NCI-H1092 treated with DMSO at 0.1 percent for 48 hours (cell line): ENCODE measurements at regions not wholly inside any gene's neighbourhood (a gene's known extent, or its start where the extent isn't known, plus 50 kb on each side); places are given as distances from the start of the nearest gene placed in this dataset.
"Not testable (repeated sequence)": the region's sequence is repeated elsewhere in the genome, so short reads cannot be mapped to it uniquely, and the experiment has no call there.

Experiments
- DNase-seq: peaks from one replicate; lab custom pipeline; 2025; lab: John Stamatoyannopoulos, UW

DNA sequence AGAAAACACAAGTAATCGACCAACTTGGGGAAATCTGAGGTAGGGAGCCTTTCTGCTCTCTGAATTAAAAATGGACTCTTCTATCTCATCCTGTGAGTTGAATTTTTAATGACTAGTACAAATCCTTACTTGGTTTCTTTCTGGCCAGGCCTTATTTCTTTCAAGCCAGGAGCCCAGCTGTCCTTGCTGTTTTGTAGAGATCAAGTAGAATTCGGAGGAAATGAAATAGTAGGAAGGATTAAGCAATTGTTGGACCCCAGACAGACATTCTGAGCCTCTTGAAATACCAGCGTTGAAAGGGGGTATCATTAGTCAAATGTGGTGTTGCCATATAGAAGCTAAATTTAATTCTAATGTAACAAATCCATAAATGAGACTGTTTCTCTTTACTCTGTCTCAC lies 53.7 kb upstream of the SMIM15 start:
- no peak for DNase-seq

DNA sequence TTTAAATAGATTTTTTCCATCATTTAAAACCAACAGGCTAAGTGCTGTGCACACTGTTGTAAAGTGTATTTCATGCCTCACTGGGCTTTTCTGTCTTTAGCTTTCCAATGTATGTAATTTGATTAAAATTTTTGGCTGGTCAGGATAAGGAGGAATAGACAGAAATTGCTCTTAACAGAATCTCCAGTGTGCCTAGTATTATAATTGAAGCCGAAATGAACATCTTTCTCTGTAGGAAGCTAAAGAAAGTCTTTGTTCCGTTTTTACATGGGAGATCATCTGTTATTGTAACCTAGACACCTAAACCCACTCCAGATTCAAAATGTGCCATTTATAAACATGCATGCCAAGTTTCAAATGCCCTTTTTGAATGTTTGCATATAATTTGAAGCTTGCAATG lies 54.5 kb upstream of the SMIM15 start:
- no peak for DNase-seq

DNA sequence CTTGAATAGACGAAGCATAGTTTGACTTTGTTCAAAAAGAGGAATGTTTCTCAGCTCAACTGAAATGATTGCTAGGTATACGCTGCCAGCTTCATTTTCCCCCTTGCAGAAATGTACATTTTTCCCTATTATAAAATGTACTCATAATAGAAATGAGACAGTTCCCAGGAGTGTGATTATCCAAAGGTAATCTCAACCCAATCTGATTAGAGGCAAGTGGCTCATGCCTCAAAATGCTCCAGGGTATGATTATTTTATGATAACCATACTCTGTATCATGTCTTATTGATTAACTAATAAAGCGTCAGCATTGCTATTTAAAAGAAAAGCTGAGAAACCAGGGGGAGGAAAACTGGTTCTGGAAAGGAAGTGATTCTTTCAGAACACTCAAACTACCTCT lies 54.9 kb upstream of the SMIM15 start:
- DNase-seq = no peak

DNA sequence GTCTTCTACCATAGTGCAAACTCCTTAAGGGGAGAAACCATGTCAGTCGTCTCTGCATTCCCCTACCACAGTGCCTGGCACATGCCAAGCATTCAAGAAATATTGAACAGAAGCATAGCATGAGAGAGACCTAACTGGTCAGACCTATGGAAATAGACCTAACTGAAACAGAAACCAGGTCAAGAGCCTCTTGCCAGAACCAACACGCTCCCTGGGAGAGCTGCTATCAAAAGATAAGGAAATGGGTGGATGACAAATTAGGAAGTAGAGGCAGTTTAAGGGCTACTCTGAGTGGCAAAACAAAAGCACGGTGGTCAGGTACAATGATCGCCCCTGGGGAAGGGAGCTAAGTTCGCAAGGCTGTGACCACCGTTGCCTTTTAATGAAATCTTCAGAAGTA lies 66.0 kb upstream of the SMIM15 start:
- DNase-seq = no peak

DNA sequence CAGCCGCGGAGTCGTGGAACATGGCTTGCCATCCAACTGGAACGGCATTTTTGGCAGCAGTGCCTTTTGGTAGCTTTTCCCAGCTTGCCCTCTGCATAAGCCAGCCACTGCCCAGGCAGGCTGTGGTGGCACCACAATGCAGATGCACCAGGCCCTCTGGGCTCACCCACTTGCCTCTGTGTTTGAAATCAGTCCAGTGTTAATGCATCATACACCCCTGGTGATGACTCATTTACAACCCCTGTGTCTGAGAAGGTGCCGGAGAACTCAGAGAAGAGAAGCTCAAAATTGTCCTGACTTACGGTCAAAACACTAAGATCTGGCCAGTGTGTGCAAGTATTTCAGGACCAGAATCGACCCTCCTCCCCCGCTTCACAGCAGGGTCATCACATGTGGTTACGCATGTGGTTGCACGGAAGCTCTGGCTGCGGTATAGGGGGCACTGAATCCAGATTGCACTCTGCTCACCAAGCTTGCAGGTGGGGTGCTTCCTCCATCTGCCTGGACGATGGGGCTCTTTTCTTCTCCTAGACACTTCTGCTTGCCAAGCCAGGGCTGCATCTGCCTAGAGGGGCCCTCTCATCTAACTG lies 66.5 kb upstream of the SMIM15 start:
- DNase-seq = no peak

DNA sequence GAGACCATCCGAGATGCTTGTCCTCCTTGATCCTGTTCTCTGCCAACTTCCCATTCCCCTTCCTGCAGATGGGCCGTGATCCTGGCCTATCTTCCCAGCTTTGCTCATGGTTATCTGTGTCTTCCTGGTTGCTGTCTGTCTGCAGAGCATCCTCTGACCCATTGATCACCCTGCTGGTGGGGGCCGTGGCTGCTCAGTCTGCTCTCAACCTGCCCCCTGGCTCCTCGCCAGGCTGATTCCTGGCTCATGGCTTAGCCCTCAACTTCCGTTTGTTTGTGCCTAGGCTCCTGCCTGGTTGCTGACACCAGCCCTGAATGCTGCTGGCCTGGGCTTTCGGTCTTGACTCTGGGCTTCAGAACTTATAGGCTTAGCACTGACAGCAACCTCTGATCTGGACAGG lies 67.1 kb upstream of the SMIM15 start:
- no peak for DNase-seq

DNA sequence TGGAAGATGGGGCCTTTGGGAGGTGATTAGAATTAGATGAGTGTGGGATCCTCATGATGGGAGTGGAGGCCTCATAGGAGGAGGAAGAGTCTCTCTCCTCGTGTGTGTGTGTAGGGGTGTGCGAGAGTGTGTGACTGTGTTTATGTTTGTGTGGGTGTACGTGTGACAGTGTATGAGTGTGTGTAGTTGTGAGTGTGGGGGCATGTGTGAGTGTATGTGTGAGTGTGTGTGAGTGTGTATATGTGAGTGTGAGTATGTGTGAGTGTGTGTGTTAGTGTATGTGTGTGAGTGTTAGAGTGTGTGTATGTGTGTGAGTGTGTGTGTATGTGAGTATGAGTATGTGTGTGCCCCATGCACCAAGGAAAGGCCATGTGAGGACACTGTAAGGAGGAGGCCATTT lies 68.2 kb upstream of the SMIM15 start:
- no peak for DNase-seq

DNA sequence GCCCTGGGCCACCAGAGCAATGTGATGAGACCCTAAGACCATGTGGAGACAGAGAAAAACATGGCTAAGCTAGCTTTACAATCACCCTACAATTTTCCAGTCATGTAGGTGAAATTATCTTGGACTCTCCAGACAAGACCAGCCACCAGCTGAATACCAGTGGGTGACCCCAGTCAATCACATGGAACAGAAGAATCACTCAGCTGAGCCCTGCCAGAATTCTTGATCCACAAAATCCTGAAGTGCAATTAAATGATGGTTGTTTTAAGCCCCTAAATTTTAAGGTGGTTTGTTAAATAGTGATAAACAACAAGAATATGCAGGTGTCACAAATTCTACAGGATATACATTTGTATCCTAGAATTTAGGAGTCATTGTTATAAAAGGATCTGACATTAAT lies 69.5 kb upstream of the SMIM15 start:
- no peak for DNase-seq

DNA sequence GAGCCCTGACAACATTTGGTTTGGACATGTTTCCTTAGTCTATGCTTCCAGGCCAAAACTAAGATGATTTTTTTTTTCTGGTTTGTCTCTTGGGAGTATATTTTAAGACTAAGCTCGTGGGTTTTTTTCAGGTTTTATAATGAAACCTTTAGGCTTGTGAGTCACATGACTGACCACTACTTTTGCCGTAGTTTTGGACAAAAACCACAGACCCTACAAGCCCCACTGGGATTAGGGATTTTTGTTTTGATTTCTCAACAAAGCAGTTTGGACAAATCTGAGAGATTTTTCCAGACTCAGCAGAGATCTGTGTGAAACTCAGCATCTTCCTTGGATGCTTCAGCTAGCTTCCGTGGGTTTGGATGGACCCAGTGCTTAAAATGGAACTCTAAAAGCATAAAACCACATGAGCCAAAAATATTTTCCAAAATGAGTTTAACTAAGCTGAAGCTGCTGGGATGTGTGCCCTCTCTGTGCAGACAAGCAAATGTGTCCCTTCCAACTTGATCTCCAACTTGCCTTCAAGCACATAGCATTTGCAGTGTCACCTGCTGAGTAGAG lies 70.3 kb upstream of the SMIM15 start:
- no peak for DNase-seq

DNA sequence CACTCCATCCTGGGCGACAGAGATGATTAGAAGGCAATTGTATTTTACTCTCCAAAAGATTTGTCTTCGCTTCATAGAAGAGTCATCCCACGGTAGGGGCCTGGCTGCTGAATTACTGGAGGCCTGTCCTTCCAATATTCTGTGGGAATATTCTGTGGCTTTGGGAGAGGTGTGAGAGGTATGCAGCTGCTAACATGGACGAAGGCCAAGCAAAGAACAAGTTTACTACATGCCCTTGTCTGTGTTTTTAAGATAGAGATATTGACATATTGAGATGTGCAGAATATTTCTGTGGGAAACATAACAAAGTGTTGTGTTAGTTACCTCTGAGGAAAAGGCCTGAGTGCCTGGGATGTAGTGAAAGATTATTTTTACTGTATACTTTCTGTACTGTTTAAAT lies 71.8 kb upstream of the SMIM15 start:
- DNase-seq = no peak

DNA sequence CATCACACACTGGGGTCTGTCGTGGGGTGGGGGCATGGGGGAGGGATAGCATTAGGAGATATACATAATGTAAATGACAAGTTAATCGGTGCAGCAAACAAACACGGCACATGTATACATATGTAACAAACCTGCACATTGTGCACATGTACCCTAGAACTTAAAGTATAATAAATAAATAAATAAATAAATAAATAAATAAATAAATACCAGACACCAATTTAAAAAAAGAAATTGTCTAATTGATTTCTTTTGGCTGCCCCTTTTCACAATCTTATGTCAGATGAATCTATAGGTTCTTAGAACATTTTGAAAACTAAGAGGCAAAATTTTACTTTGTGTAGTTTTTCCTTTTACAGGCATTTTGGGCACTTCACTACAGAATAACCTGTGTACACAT lies 74.4 kb upstream of the SMIM15 start:
- DNase-seq = not testable (repeated sequence)

DNA sequence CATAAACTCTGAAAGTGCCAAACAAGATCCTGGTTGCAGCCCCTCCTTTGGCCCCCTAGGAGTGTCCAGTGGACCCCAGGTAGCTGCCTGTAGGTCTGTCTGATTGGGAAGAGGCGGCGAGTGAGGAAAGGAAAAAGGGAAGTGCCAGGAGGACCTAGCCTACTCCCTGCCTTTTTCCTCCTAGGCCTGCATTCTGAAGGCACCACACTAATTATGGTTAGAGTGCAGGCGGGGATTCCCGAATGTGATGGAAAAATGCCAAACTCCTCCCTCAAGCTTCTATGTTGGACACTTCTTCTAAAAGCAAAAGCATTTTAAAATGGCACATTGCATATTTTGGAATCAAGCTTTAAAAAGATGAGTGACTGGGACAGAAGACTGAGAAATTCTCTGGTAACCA lies 83.2 kb upstream of the SMIM15 start:
- no peak for DNase-seq

DNA sequence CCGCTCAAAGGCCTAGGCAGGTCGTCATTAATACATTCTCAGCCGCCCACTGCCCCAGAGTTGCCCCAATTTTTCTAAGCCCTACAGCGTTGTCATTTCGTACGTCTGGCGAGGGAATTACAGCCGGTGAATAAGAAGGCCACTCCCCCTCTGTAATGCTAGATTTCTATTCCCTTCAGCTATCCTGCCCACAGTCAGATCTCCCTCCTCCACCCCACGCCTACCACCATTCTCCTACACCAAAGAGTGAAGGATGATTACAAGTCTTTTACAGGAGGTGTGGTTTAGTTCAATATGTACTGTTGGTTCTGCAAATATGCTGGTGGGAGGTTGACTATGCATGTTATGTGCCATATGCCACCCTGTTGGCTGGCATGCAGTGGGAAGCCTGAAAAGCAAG lies 83.7 kb upstream of the SMIM15 start:
- DNase-seq = no peak

DNA sequence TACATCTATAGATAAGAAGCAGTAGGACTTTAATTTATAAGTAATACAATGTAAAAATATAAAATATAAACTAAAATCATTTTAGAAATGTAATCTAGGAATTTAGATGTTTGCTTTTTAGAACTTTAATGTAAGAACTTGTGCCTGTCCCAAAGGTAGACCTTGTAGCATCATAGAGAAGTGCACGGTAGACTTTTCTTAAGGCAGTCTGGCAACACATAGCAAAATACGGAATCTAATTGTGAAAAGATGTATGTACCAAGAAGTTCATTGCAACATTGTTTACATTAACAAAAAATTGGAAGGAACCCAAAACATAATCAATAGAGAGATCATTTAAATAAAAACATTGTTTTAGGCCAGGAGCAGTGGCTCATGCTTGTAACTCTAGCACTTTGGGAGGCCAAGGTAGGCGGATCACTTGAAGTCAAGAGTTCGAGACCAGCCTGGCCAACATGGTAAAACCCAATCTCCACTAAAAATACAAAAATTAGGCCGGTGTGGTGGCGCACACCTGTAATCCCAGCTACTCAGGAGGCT lies 84.6 kb upstream of the SMIM15 start:
- no peak for DNase-seq

DNA sequence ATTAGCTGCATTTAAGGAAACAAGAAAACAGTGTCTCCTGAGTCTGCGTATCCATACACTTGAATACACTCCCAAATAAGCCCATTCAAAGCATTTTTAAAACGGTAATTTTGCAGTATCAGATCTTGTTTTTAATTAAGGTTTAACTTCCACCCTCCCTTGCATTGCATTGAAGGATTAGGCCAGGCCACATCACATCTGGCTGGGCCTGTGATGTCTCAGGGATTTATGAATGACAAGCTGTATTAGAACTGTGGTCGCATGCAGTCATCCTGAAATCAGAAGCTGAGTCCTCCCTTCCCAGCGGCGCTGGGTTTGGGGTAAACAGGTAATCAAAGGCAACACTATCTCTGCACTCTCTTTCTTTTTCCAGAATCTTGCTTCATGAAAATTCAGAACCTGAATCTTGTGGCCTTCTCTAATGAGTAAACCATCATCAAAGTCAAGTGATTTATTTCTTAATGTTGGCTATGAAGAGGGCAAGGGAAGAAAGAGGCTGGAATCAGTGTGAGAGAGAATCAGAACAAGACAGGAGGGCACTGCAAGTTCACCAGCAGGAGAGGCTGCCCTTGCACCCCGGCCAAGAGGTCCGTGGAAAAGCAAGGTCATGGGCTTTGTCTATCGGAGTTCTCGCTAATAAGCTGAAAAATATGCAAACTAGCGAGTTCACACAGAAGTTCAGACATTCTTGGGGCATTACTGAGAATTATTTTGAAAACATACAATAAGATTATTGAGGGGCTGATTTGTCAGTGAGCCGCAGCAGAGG lies 80.0 kb upstream of the ZSWIM6 start:
- DNase-seq = no peak

DNA sequence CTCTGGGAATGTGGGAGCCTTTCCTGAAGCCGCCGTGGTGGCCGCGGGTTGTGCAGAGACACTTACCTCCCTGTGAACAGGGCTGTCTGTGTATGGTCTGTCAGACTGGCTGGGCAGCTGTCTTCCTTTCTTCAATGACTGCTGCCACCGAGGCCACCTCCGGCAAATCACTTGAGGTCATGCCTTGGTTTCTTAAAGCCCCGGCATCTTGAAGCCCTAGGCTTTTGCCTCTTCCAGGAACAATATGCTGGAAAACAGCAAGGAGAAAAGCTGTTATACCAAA lies 79.5 kb upstream of the ZSWIM6 start:
- no peak for DNase-seq

DNA sequence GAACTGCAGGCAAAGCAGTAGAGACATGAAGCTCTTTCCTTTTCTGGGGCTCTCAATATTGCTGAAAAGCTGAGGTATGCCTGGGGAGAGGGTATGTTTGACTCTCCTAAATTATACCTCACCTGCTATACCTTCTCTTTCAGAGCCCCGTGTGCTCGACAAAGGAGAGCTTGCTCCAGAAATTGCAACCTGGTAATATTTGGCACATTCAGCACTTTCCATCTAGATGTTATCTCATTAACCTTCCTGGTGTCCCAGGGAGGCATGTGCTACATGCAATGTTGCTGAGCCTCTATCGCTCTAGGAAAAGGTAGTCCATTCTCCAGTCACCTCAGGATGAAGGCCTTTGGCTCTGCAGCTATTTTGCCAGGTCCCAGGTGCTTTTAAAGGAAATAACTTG lies 78.5 kb upstream of the ZSWIM6 start:
- no peak for DNase-seq

DNA sequence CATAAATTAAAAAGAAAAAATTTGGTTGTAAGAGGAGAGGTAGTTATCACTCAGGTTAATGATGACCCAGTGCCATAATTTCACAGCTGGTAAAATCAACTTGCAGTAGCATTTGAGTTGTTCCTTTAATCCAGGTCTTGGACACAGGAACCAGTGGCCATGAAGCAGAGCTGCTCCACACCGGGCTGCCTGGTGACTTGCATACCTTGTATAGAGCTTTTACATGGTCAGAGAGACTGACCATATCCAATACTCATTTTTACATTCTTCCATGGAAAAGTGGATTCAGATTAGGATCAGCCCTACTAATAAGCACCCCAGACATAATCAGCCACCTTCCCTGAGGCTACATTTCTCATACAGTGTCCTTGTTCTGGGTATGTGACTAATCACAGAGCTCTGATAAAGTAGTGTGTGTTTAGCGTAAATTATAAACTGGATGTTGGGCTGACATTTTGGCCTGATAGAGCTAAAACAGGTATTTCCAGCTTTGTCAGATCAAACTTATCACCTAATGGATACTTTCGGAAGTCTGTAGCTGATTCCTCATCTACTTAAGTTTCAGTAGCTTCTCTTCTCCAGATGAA lies 77.0 kb upstream of the ZSWIM6 start:
- DNase-seq = no peak

DNA sequence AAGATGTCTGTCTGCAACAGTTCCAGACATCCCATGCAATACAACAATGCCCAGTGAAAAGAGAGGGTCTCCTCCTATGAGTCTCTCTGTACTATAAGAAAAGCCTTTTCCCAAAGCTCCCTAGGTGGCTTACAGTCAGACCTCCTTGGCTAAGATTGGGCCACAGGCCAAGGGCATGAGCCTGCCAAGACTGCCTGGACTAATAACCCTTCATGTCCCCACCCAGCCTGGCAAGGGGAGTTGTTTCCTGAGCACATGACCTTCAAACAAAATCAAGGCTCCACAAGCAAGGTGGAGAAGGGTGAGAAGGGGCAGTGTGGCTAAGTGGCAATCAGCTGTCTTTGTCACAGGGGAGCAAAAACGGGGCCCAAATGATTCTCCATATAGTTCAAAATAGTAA lies 75.6 kb upstream of the ZSWIM6 start:
- DNase-seq = no peak

DNA sequence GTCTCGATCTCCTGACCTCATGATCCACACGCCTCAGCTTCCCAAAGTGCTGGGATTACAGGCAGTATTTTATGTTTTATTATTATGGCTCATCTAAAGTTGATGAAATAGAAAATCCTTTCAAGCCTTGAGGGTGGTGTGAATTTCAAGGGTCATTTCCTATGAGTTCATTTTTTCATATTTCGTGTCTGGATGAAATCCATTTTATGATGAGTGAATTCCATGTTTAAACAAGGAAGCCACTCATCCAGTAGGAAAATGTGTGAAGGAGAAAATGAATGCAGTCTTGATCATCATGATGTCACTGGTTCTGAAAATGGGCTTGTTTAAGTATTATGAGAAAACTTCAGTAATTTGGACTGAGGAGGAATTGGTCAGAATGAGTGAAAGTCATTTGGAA lies 74.6 kb upstream of the ZSWIM6 start:
- no peak for DNase-seq

DNA sequence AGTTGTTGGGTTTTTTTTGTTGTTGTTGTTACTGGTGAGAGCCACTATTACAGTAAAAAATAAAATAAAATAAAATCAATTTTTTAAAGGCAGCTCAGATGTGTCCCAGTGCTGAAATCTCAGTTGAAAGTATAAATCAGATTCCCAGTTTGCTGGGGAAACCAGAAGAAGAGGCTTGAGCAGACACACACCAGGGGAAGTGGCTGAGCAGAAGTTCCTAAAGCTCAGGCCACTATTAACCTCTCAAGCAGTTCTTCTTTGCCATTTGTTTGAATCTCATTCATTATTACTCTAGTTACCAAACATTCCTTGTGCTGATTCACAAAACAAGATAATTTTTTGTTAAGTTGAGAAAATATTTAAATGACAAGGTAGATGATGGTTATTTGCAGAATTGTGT lies 70.9 kb upstream of the ZSWIM6 start:
- DNase-seq = no peak

DNA sequence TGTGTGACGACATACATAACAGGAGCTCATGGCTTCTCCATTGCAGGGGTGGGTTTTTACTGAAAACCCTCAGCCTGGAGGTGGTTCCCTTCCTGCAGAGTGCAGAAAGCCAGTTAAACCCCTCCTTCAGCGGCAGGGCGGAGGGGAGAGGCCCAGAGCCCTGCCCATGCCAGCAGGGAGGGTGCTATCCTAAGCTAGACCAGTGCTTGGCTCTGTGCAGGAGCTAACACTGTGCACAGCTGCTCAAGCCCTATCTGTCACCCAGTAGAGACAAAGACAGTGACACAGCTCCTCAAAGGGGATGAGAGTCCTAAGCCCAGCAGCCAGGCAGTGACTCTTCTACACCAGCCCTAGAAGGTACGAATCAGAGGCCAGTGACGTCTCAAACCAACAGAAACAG lies 70.0 kb upstream of the ZSWIM6 start:
- DNase-seq = no peak

DNA sequence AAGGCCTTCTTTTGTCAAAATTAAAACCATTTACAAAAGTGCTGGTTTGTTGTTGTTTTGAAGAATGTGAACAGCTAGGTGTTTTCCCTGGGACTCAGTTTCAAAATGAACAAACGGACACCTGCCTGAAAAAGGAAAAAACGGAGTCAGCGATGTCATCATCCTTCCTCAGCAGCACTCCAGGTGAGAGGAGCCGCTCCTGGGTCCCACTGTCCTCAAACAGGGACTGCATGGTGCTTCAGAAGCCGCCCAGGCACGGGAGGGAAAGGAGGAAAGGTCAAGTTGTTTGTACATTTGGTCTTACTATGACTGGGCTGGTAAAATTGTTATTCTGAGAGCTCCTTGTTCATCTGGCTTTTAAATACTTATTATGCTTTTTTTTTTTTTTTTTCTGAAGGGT lies 69.0 kb upstream of the ZSWIM6 start:
- DNase-seq = no peak
